Mesendoderm (in vitro differentiated cells): ENCODE measurements at regions not wholly inside any gene's neighbourhood (a gene's known extent, or its start where the extent isn't known, plus 50 kb on each side); places are given as distances from the start of the nearest gene placed in this dataset.

Experiments
- DNase-seq: peaks from one replicate; pipeline ENCODE4 v3.0.0; 2013
- H2AK5ac ChIP-seq: 2 replicates; pipeline ENCODE4 v1.6.1; 2013; ENCODE audit warnings: low read length, inconsistent platforms
- H2BK120ac ChIP-seq: 2 replicates; pipeline ENCODE4 v1.6.1; 2013; ENCODE audit warnings: low read depth, mild to moderate bottlenecking, low read length, moderate library complexity, mixed read lengths
- H2BK15ac ChIP-seq: replicated peaks from 2 replicates; pipeline ENCODE4 v1.6.1; 2013; ENCODE audit warnings: low read depth, mild to moderate bottlenecking, moderate library complexity
- H2BK5ac ChIP-seq: 2 replicates; pipeline ENCODE4 v1.6.1; 2013; ENCODE audit warnings: low read length, inconsistent platforms
- H3K18ac ChIP-seq: 2 replicates; pipeline ENCODE4 v1.6.1; 2013; ENCODE audit warnings: mild to moderate bottlenecking, low read length, mixed read lengths
- H3K23ac ChIP-seq: one replicate; pipeline ENCODE4 v1.6.1; 2013; ENCODE audit warnings: low read length
- H3K27ac ChIP-seq: 2 replicates; pipeline ENCODE4 v1.5.1; 2013; ENCODE audit warnings: low read depth, mild to moderate bottlenecking, inconsistent platforms, low read length, moderate library complexity
- H3K27me3 ChIP-seq: 2 replicates; pipeline ENCODE4 v1.6.1; 2013; ENCODE audit warnings: low read length, control low read depth, mild to moderate bottlenecking, inconsistent platforms; ENCODE audit not compliant: insufficient read depth, poor library complexity
- H3K36me3 ChIP-seq: 2 replicates; pipeline ENCODE4 v1.6.1; 2013; ENCODE audit warnings: low read length, inconsistent platforms; ENCODE audit not compliant: control insufficient read depth, insufficient read depth
- H3K4ac ChIP-seq: one replicate; pipeline ENCODE4 v1.6.1; 2013; ENCODE audit warnings: low read depth, mild to moderate bottlenecking, low read length, moderate library complexity
- H3K4me1 ChIP-seq: 2 replicates; pipeline ENCODE4 v1.6.1; 2013; ENCODE audit warnings: low read depth, low read length, inconsistent platforms; ENCODE audit not compliant: control insufficient read depth
- H3K4me2 ChIP-seq: 2 replicates; pipeline ENCODE4 v1.6.1; 2013; ENCODE audit warnings: low read length
- H3K4me3 ChIP-seq: 2 replicates; pipeline ENCODE4 v1.5.1; 2013; ENCODE audit warnings: mild to moderate bottlenecking, low read length
- H3K56ac ChIP-seq: one replicate; pipeline ENCODE4 v1.6.1; 2013; ENCODE audit warnings: low read length
- H3K79me1 ChIP-seq: 2 replicates; pipeline ENCODE4 v1.6.1; 2013; ENCODE audit warnings: low read length, inconsistent platforms
- H3K79me2 ChIP-seq: 2 replicates; pipeline ENCODE4 v1.6.1; 2013; ENCODE audit warnings: mild to moderate bottlenecking, low read length; ENCODE audit not compliant: control insufficient read depth, insufficient read depth
- H3K9ac ChIP-seq: 2 replicates; pipeline ENCODE4 v1.6.1; 2013; ENCODE audit warnings: low read length, inconsistent platforms
- H4K5ac ChIP-seq: one replicate; pipeline ENCODE4 v1.6.1; 2013; ENCODE audit warnings: low read length
- H4K8ac ChIP-seq: one replicate; pipeline ENCODE4 v1.6.1; 2013; ENCODE audit warnings: low read depth, mild to moderate bottlenecking, control low read depth, low read length, moderate library complexity
- WGBS: extraction: QIAGEN DNeasy Blood & Tissue Kit; methylation state at CpG from one replicate; pipeline ENCODE4 v1.1.7; 2013; ENCODE audit warnings: low lambda C conversion rate, missing lambda C conversion rate; ENCODE audit not compliant: insufficient coverage; ENCODE audit errors: extremely low coverage; 5-methylcytosine and 5-hydroxymethylcytosine counted together

DNA sequence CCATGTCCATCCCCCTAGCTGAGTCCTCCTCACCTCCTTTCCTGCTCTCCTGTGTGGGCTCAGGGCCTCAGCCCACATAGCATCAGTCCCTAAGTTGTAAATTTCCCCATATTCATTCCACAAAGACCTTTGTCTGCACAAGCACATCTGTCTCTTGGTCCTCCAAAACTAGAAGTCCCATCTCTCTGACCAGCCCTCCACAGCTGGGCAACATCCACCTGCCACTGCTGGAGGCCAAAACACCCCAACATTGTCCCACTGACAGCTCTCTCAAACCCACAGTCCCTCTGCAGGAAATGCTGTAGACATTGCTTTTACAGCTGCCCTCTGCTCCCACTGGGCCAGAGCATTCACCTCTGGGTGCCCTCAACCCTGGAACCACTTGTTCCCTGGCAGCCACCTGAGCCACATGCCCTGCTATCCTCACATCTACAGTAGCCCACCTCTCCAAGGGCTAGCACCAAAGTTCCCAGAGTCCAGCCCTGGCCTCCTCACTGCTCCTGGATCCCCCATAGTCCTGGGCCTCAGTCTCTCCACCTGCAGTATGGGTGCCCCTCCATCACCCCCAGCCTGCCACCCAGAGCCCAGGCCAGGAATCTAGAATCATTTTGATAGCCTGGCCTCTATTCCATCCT is 1722.7 kb downstream of the TP53TG3F start:
- Histone ChIP-seq H2BK120ac (no peak overlapping the region), H3K4me1 (no peaks in the 10 kb centered on the region), H2BK15ac (no peak overlapping the region), H3K4me3 (no peak overlapping the region), H3K18ac (no peak overlapping the region), H4K8ac (no peak overlapping the region), H4K5ac (no peak overlapping the region), H3K56ac (no peak overlapping the region), H2AK5ac (no peak overlapping the region), H3K27me3 (no peaks in the 10 kb centered on the region), H3K79me2 (no peaks in the 10 kb centered on the region), H3K4ac (no peak overlapping the region), H3K23ac (no peak overlapping the region), H2BK5ac (no peak overlapping the region), H3K36me3 (no peaks in the 10 kb centered on the region), H3K9ac (no peak overlapping the region), H3K4me2 (no peak overlapping the region), H3K27ac (no peak overlapping the region), H3K79me1 (no peaks in the 10 kb centered on the region)
- DNase-seq, result no peak

GRCh38 chr16:35182943-35183550 is 1723.6 kb downstream of the TP53TG3F start:
- Histone ChIP-seq H3K4me3 (no peak overlapping the region), H2BK15ac (no peak overlapping the region), H3K56ac (no peak overlapping the region), H3K79me1 (no peaks in the 10 kb centered on the region), H2BK5ac (no peak overlapping the region), H3K36me3 (no peaks in the 10 kb centered on the region), H3K18ac (no peak overlapping the region), H4K8ac (no peak overlapping the region), H3K9ac (no peak overlapping the region), H4K5ac (no peak overlapping the region), H3K4me1 (no peaks in the 10 kb centered on the region), H3K4ac (no peak overlapping the region), H2AK5ac (no peak overlapping the region), H3K27ac (no peak overlapping the region), H2BK120ac (no peak overlapping the region), H3K23ac (no peak overlapping the region), H3K79me2 (no peaks in the 10 kb centered on the region), H3K27me3 (no peaks in the 10 kb centered on the region), H3K4me2 (no peak overlapping the region)
- no CpG with 5 or more reads among the region's 6 CpGs for WGBS
- no peak for DNase-seq

- no peak overlapping the region for H2AK5ac ChIP-seq
- no peak overlapping the region for H3K4me2 ChIP-seq
Measured at GRCh38 chr16:35184356-35184870, 1725.0 kb downstream of the TP53TG3F start.

DNA sequence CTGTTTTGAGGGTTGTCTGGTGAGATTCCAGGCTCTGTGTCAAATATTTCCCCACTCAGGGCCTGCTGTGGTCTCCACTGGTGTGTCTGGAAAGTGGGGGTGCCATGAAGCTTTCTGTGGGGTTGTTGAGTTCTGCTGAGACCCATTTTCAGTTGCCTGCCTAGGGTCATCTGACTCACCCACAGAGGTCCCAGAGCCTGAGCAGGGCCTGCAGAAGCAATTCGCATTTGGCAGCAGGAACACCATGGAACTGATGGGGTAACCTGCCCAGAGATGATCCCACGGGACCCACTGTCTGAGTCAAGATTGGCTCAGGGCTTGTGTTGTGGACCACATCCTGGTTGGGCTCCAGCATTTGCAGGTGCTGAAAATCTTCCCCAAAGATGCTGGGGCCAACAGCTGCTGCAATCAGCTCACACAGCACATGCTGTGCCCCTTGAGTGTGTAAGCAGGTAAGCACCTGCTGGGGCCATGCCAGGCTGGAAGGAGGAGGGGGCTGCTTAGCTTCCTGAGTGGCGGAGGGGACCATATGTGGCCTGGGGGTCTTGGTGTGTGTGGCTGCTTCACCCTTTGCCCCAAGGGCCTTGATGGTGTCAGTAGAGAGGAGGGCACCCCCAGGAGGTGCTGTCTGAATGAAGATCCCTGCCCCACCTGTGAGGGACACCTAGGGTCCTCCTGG is 1726.1 kb downstream of the TP53TG3F start:
- Histone ChIP-seq H3K36me3 (no peaks in the 10 kb centered on the region), H3K23ac (no peak overlapping the region), H3K4me1 (no peaks in the 10 kb centered on the region), H3K4me2 (no peak overlapping the region), H3K9ac (no peak overlapping the region), H2AK5ac (no peak overlapping the region), H4K5ac (no peak overlapping the region), H3K79me2 (no peaks in the 10 kb centered on the region), H3K27me3 (no peaks in the 10 kb centered on the region), H3K18ac (no peak overlapping the region), H4K8ac (no peak overlapping the region), H3K56ac (no peak overlapping the region), H3K27ac (no peak overlapping the region), H2BK15ac (no peak overlapping the region), H2BK120ac (no peak overlapping the region), H2BK5ac (no peak overlapping the region), H3K79me1 (no peaks in the 10 kb centered on the region), H3K4me3 (no peak overlapping the region), H3K4ac (no peak overlapping the region)
- no peak for DNase-seq
- no CpG with 5 or more reads among the region's 3 CpGs for WGBS

More at GRCh38 chr16:35184356-35184870, 1725.0 kb downstream of the TP53TG3F start:
- no peaks in the 10 kb centered on the region for H3K36me3 ChIP-seq
- no peak overlapping the region for H2BK5ac ChIP-seq
- no peaks in the 10 kb centered on the region for H3K79me2 ChIP-seq
- no peak overlapping the region for H4K5ac ChIP-seq
- no peak for DNase-seq
- no peak overlapping the region for H3K4me3 ChIP-seq
- no peak overlapping the region for H4K8ac ChIP-seq
- no peak overlapping the region for H3K56ac ChIP-seq
- no CpG with 5 or more reads among the region's 1 CpG for WGBS
- no peaks in the 10 kb centered on the region for H3K79me1 ChIP-seq
- H2BK120ac ChIP-seq, result no peak overlapping the region
- H2BK15ac ChIP-seq, result no peak overlapping the region
- no peaks in the 10 kb centered on the region for H3K4me1 ChIP-seq
- H3K27me3 ChIP-seq, result no peaks in the 10 kb centered on the region
- H3K4ac ChIP-seq, result no peak overlapping the region
- no peak overlapping the region for H3K9ac ChIP-seq
- no peak overlapping the region for H3K27ac ChIP-seq
- H3K23ac ChIP-seq, result no peak overlapping the region
- H3K18ac ChIP-seq, result no peak overlapping the region

DNA sequence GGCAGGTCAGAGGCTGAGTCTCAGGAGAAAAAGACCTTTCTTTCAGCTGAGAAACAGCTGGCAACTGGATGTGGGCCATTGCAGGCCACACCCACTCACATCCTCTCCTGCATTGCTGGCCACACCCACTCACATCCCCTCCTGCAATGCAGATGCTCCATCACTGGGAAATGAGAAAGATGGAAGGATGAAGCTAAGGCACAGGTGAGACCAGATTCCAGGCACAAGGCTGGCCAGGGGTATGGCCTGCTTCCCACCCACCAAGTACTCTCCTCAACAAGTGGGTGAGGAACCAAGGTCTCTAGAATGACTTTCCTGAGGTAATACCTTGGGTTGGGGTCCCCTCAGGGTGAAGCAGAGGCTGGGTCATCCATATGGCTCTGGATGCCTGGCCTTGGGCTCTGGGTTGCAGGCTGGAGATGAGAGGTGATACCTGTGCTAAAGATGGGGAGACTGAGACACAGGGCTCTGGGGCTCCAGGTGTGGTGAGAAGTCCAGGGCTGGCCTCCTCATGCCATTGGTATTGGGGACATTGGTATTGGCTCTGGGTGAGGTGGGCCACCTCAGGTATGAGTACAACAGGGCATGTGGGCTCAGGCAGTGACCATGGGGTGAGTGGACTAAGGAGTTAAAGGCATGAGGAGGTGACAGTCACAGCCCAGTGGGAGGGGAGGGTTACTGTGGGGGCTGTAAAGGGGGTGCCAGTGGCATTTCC is 1726.8 kb downstream of the TP53TG3F start:
- no peaks in the 10 kb centered on the region for H3K27me3 ChIP-seq
- no peaks in the 10 kb centered on the region for H3K36me3 ChIP-seq
- no peaks in the 10 kb centered on the region for H3K79me1 ChIP-seq
- H3K18ac ChIP-seq, result no peak overlapping the region
- H3K27ac ChIP-seq, result no peak overlapping the region
- no peak overlapping the region for H3K56ac ChIP-seq
- no peak overlapping the region for H3K9ac ChIP-seq
- H4K8ac ChIP-seq, result no peak overlapping the region
- no peak overlapping the region for H2BK120ac ChIP-seq
- DNase-seq, result no peak
- H3K4ac ChIP-seq, result no peak overlapping the region
- no peak overlapping the region for H2BK5ac ChIP-seq
- H3K23ac ChIP-seq, result no peak overlapping the region
- no peak overlapping the region for H2AK5ac ChIP-seq
- H4K5ac ChIP-seq, result no peak overlapping the region
- H3K4me2 ChIP-seq, result no peak overlapping the region
- H3K79me2 ChIP-seq, result no peaks in the 10 kb centered on the region
- H2BK15ac ChIP-seq, result no peak overlapping the region
- no peaks in the 10 kb centered on the region for H3K4me1 ChIP-seq
- H3K4me3 ChIP-seq, result no peak overlapping the region
